Astrocyte of the cerebellum (primary cell): ENCODE measurements at regions not wholly inside any gene's neighbourhood (a gene's known extent, or its start where the extent isn't known, plus 50 kb on each side); places are given as distances from the start of the nearest gene placed in this dataset.

Source experiments
- DNase-seq: peaks from one replicate; pipeline ENCODE4 v3.0.0-alpha.2; 2011; ENCODE audit warnings: low read depth
- H3K4me3 ChIP-seq: 2 replicates; pipeline ENCODE4 v1.5.1; 2011; ENCODE audit warnings: mild to moderate bottlenecking, low read depth, low read length, moderate library complexity
- CTCF ChIP-seq: IDR thresholded peaks from 2 replicates; pipeline ENCODE4 v1.5.1; 2012; ENCODE audit warnings: low read length, low read depth, moderate library complexity, mild to moderate bottlenecking; ENCODE audit errors: missing control alignments
- in situ Hi-C: cut with HindIII; loops from 2 replicates; pipeline ENCODE4 v1.10.0; 2017; ENCODE audit warnings: low sequenced_read_pairs

DNA sequence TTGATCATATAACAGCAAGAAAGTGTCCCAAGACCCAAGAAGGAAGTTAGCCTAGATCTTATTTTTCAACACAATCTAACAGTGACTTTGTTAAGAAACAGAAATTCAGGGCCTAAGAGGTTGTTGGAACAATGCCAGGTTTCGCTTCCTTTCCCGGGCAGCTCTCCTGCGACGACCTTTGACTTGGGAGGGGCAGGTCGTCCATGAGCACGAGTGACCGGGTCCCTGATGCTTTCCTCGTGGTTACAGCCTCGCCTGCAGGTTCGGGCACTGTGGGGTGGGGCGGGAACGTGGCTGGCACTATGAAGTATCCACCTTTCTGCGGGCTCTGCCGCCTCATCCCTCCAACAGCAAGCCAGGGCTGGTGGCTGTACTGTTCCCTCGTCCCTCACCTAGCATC is 90.1 kb upstream of the RGMA start:
- no peak overlapping the region for H3K4me3 ChIP-seq
- no peak for DNase-seq
- in situ Hi-C loops, result no loop called here
- no peak for TF ChIP-seq CTCF

- in situ Hi-C loops, result no loop called here
- DNase-seq, result no peak
- no peak overlapping the region for H3K4me3 ChIP-seq
- TF ChIP-seq CTCF, result no peak
These were observed 89.4 kb upstream of the RGMA start for GRCh38 chr15:93178371-93178770.

GRCh38 chr15:93176065-93176464 is 87.1 kb upstream of the RGMA start:
- no peak overlapping the region for H3K4me3 ChIP-seq
- no peak for DNase-seq
- TF ChIP-seq CTCF, result no peak
- in situ Hi-C loops, result no loop called here

GRCh38 chr15:93174836-93175235 is 85.8 kb upstream of the RGMA start:
- in situ Hi-C loops, result no loop called here
- TF ChIP-seq CTCF, result no peak
- no peak for DNase-seq
- H3K4me3 ChIP-seq, result no peak overlapping the region

- no peak for TF ChIP-seq CTCF
- in situ Hi-C loops, result no loop called here
- no peak overlapping the region for H3K4me3 ChIP-seq
- peak; percentile 66 for DNase-seq
These were observed 84.4 kb upstream of the RGMA start for GRCh38 chr15:93173369-93173768.

- in situ Hi-C loops, result no loop called here
- TF ChIP-seq CTCF, result no peak
- DNase-seq, result no peak
- H3K4me3 ChIP-seq, result no peak overlapping the region
These were observed 82.5 kb upstream of the RGMA start for GRCh38 chr15:93171476-93171875.

DNA sequence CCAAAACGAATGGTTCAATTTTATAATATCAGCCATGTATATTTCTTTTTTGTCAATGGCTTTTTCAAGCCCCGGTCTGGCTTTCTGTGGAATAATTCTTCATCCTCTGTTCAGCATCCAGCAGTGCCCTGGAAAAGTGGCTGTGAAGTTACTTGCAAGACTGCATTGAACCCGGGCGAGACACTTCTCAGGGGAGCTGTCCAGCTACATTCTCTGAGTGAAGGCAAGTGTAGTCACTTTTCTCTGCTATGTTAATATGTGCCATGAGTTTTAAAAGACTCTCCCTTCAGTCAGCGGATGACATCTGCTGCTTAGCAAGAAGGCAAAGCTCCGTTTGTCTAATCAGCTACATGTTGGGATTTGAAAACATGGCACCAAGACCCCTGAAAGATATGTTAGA is 81.3 kb upstream of the RGMA start:
- in situ Hi-C loops, result no loop called here
- DNase-seq, result no peak
- TF ChIP-seq CTCF, result no peak
- no peak overlapping the region for H3K4me3 ChIP-seq
